ENCODE measurements at regions not wholly inside any gene's neighbourhood (a gene's known extent, or its start where the extent isn't known, plus 50 kb on each side); places are given as distances from the start of the nearest gene placed in this dataset.

DNA sequence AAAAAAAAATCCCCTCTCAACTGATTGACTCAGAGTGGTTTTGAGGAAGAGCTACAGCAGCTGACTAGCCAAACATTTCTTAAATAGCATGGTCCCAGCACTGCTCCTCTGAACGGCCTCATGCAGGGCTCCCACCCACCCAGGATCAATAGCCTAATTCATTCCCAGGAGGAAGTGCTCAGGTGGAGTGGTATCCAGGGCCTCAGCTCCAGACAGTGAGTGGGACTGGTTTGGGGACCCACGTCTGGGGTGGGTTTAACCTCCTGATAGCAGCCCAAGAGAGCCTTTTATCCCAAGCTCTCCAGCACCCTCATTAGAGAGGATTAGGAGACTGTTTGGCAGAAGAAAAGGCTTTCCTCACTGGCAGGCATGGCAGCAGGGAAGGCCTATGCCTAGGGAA is 68.5 kb upstream of the CDH5 start:
- no peak overlapping the region for H3K4me2 ChIP-seq (ENCODE audit: low read length)
- H4K20me1 ChIP-seq (ENCODE audit: insufficient read depth) = no peaks in the 10 kb centered on the region
- RAD21 ChIA-PET (ENCODE audit: low non-redundant PET in 1 of 2, low total read pairs in 2 of 2, uncharacterized antibody in 2 of 2, unreplicated experiment in 2 of 2) = no interaction called here
- no peak overlapping the region for H3K4me3 ChIP-seq (replicated peaks in 1 of 2; ENCODE audit: low read depth in 1 of 2, low read length in 2 of 2)
- POLR2A ChIA-PET = interaction anchor here (0.7 kb wide), 1 partner anchor 19 kb away, joined by 3 read pairs; no protein-coding TSS in a partner anchor
- H2AFZ ChIP-seq (ENCODE audit: low read depth, low read length, poor library complexity, severe bottlenecking) = no peak overlapping the region
- H3K9me2 ChIP-seq (ENCODE audit: insufficient read depth) = no peaks in the 10 kb centered on the region
- no peak overlapping the region for H3K9ac ChIP-seq (ENCODE audit: low read length)
- intact Hi-C loops (cut with micrococcal nuclease) = no loop called here
- H3K27ac ChIP-seq (ENCODE audit: low read depth, low read length) = no peak overlapping the region
- peaks cover 53% of the 10 kb centered on the region for H3K27me3 ChIP-seq (ENCODE audit: insufficient read depth, low read length)
- H3K9me3 ChIP-seq (ENCODE audit: control insufficient read depth in 1 of 2, insufficient read depth in 1 of 2, low read depth in 1 of 2, low read length in 2 of 2) = no peaks in the 10 kb centered on the region
- no peak for TF ChIP-seq ELF1 (IDR thresholded peaks at IDR 0.05; ENCODE audit: borderline replicate concordance, low read depth)
- TF ChIP-seq YY1 (IDR thresholded peaks at IDR 0.05; ENCODE audit: extremely low read depth, insufficient replicate concordance, low read depth, low read length) = no peak
- no peak for TF ChIP-seq SP1 (IDR thresholded peaks at IDR 0.05; ENCODE audit: low read depth)
- TF ChIP-seq, protein P1, sequence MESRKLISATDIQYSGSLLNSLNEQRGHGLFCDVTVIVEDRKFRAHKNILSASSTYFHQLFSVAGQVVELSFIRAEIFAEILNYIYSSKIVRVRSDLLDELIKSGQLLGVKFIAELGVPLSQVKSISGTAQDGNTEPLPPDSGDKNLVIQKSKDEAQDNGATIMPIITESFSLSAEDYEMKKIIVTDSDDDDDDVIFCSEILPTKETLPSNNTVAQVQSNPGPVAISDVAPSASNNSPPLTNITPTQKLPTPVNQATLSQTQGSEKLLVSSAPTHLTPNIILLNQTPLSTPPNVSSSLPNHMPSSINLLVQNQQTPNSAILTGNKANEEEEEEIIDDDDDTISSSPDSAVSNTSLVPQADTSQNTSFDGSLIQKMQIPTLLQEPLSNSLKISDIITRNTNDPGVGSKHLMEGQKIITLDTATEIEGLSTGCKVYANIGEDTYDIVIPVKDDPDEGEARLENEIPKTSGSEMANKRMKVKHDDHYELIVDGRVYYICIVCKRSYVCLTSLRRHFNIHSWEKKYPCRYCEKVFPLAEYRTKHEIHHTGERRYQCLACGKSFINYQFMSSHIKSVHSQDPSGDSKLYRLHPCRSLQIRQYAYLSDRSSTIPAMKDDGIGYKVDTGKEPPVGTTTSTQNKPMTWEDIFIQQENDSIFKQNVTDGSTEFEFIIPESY (IDR thresholded peaks at IDR 0.05; ENCODE audit: extremely low read depth, insufficient replicate concordance, low read length) = no peak
- TF ChIP-seq, protein P2, sequence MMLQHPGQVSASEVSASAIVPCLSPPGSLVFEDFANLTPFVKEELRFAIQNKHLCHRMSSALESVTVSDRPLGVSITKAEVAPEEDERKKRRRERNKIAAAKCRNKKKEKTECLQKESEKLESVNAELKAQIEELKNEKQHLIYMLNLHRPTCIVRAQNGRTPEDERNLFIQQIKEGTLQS (IDR thresholded peaks at IDR 0.05) = no peak
- no peak for TF ChIP-seq FOSL1 (IDR thresholded peaks at IDR 0.05; ENCODE audit: low read depth)
- no peak for TF ChIP-seq CBX3 (IDR thresholded peaks at IDR 0.05; ENCODE audit: low read depth)
- TF ChIP-seq TCF7L2 (IDR thresholded peaks at IDR 0.05; ENCODE audit: borderline replicate concordance, extremely low read depth, insufficient read depth, insufficient read length) = no peak
- TF ChIP-seq SRF (IDR thresholded peaks at IDR 0.05; ENCODE audit: low read depth) = no peak
- TF ChIP-seq SIN3A (IDR thresholded peaks at IDR 0.05; ENCODE audit: low read depth) = no peak
- TF ChIP-seq EZH2phosphoT487 (IDR thresholded peaks at IDR 0.05; ENCODE audit: borderline replicate concordance) = no peak
- DNase-seq (ENCODE audit: low read depth, low spot score) (no peak), ATAC-seq (no peak)
- CTCF ChIA-PET = interaction anchor here (1.1 kb wide), 1 partner anchor 11 kb away, joined by 3 read pairs; no protein-coding TSS in a partner anchor
- H3K4me1 ChIP-seq (ENCODE audit: control insufficient read depth in 1 of 2, insufficient read depth in 2 of 2, low read length in 2 of 2) = no peaks in the 10 kb centered on the region
- BruUV-seq (replicated peaks) = no TSS peak
- H3K79me2 ChIP-seq (ENCODE audit: insufficient read depth, low read length) = no peaks in the 10 kb centered on the region
- no peaks in the 10 kb centered on the region for H3K36me3 ChIP-seq (ENCODE audit: control insufficient read depth in 1 of 2, insufficient read depth in 2 of 2, low read length in 2 of 2)
